HG02798 (cell line): ENCODE measurements at regions not wholly inside any gene's neighbourhood (a gene's known extent, or its start where the extent isn't known, plus 50 kb on each side); places are given as distances from the start of the nearest gene placed in this dataset.

ENCODE experiments used
- ATAC-seq: cut with Tn5 transposase; IDR thresholded peaks from one replicate; pipeline ENCODE4 v1.9.1; 2021; ENCODE audit warnings: mild to moderate bottlenecking; ENCODE audit not compliant: unreplicated experiment, poor library complexity

GRCh38 chr2:18117592-18117991, 239.1 kb downstream of the KCNS3 start:
- ATAC-seq, result peak; percentile 89

- no peak for ATAC-seq
Measured at GRCh38 chr2:18110222-18110621, 231.8 kb downstream of the KCNS3 start.

- no peak for ATAC-seq
Measured at GRCh38 chr2:18106841-18107240, 228.4 kb downstream of the KCNS3 start.

- ATAC-seq, result no peak
Measured at GRCh38 chr2:18105929-18106328, 227.5 kb downstream of the KCNS3 start.

- ATAC-seq, result no peak
Measured at GRCh38 chr2:18104595-18105224, 226.2 kb downstream of the KCNS3 start.

- ATAC-seq, result no peak
Measured at GRCh38 chr2:18096836-18097405, 218.5 kb downstream of the KCNS3 start.

- no peak for ATAC-seq
Measured at GRCh38 chr2:18094277-18094676, 215.8 kb downstream of the KCNS3 start.

GRCh38 chr2:18093196-18093595, 214.7 kb downstream of the KCNS3 start:
- no peak for ATAC-seq

- ATAC-seq, result no peak
Measured at GRCh38 chr2:18092760-18093159, 214.3 kb downstream of the KCNS3 start.

GRCh38 chr2:18085593-18085992, 207.1 kb downstream of the KCNS3 start:
- ATAC-seq, result no peak

GRCh38 chr2:18084376-18084775, 205.9 kb downstream of the KCNS3 start:
- ATAC-seq, result no peak

- ATAC-seq, result no peak
Measured at GRCh38 chr2:18083806-18084205, 205.3 kb downstream of the KCNS3 start.

GRCh38 chr2:18078216-18078615, 199.7 kb downstream of the KCNS3 start:
- ATAC-seq, result no peak

- no peak for ATAC-seq
Measured at GRCh38 chr2:18077704-18078103, 199.2 kb downstream of the KCNS3 start.

- no peak for ATAC-seq
Measured at GRCh38 chr2:18077231-18077630, 198.8 kb downstream of the KCNS3 start.

GRCh38 chr2:18074476-18074875, 196.0 kb downstream of the KCNS3 start:
- no peak for ATAC-seq

GRCh38 chr2:18073601-18074000, 195.1 kb downstream of the KCNS3 start:
- no peak for ATAC-seq

- ATAC-seq, result no peak
Measured at GRCh38 chr2:18067588-18068384, 189.3 kb downstream of the KCNS3 start.

GRCh38 chr2:18066894-18067293, 188.4 kb downstream of the KCNS3 start:
- ATAC-seq, result no peak

GRCh38 chr2:18066066-18066465, 187.6 kb downstream of the KCNS3 start:
- ATAC-seq, result no peak

- ATAC-seq, result no peak
Measured at GRCh38 chr2:18065249-18065648, 186.8 kb downstream of the KCNS3 start.
